ENCODE measurements at regions not wholly inside any gene's neighbourhood (a gene's known extent, or its start where the extent isn't known, plus 50 kb on each side); places are given as distances from the start of the nearest gene placed in this dataset.

DNA sequence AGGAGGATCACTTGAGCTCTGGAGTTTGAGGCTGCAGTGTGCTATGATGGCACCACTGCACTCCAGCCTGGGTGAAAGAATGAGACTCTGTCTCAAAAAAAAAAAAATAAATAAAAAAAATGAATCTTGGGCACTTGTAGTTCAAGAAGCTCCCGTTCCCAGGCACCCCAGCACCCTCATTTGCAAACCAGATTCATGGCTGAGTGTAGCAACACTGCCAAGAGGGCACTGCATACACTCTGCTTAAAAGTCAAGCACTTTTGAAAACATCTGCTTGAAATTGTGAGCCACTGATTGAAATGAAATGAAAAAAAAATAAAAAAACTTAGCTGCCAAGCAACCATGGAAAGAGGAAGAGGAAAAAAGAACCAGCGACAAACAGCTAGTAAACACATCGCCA is 124.7 kb upstream of the SASH1 start:
- DNase-seq: peak in 1 of 10 donors; percentile 15
- intact Hi-C loops (cut with DNase I): no loop called here

DNA sequence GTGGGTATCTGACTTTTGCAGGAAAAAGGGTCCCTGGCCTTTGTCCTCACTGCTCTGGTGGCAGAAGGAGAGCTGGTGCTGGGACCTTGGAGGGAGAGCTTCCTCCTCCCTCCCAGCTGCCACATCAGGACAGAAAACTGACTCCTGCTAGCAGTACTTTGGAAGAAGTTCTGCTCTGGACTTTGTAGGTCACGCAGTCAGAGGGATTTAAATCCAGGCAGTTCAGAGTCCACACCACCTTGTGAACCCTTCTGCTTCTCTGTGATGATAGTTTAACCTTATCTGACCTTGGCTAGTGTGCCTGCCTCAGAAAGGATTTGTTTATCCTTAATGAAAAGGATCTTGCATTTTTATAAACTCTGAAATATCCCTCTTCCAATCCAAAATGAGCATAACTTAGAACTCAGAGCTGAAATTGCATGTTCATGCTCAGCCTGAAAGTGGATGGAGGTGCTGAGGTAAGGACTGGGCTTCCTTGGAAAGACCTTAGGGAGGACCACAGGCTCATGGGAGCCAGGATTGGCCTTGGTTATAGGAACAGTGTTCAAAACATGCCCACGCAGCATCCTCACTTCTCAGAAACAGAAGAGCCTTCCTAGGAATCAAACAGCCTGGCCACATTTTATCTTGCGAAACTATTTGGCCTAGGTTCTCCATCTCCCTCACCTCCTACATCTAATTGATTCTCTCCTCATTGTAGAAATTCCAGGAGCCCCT is 123.9 kb upstream of the SASH1 start:
- no peak for DNase-seq
- intact Hi-C loops (cut with DNase I): no loop called here

GRCh38 chr6:148221196-148221979 is 121.2 kb upstream of the SASH1 start:
- intact Hi-C loops (cut with DNase I): no loop called here
- no peak for DNase-seq

- no peak for DNase-seq
- intact Hi-C loops (cut with DNase I): no loop called here
These were observed 120.3 kb upstream of the SASH1 start for GRCh38 chr6:148222376-148222775.

DNA sequence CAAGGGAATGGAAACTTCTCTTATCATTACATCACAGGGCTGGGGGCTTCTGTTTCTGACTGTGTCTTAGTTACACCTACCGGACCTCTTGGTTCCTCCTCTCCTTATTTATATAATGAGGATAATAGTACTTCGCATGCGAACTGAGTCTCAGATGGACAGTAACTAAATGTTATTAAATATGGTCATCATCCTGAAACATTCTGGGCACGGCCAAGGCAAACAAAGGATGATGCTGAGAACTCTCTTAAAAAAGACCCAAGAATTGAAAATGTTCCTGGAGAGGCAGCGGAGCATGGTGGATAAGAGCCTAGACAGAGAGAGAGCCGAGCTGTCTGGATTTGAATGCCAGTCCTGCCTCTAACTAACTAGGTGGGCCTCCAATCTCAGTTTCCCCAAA is 119.8 kb upstream of the SASH1 start:
- intact Hi-C loops (cut with DNase I): no loop called here

GRCh38 chr6:148223424-148223842 is 119.2 kb upstream of the SASH1 start:
- intact Hi-C loops (cut with DNase I): no loop called here
- no peak for DNase-seq

More for the DNA sequence above, 119.8 kb upstream of the SASH1 start:
- no peak for DNase-seq

DNA sequence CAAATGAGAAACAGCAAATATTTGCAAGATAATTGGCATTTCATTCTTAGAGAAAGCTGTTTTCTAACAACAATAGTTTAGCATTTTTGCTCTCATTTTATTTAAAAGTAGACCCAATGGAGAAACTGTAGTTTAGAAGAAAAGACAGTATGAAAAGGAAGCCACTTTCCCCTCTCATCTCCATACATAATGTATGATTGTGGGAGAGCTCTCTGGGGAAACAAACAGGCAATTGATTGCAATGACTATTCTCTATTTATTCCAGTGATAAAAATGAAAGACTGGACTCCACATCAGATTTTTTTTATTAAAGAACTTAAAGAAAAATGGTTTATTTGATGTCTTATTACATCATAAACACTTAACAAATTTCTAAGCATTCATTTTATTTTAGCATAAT is 116.8 kb upstream of the SASH1 start:
- intact Hi-C loops (cut with DNase I): no loop called here
- no peak for DNase-seq

GRCh38 chr6:148226284-148226683 is 116.4 kb upstream of the SASH1 start:
- no peak for DNase-seq
- intact Hi-C loops (cut with DNase I): no loop called here

- DNase-seq: no peak
- intact Hi-C loops (cut with DNase I): no loop called here
These were observed 111.1 kb upstream of the SASH1 start for GRCh38 chr6:148231572-148231971.

DNA sequence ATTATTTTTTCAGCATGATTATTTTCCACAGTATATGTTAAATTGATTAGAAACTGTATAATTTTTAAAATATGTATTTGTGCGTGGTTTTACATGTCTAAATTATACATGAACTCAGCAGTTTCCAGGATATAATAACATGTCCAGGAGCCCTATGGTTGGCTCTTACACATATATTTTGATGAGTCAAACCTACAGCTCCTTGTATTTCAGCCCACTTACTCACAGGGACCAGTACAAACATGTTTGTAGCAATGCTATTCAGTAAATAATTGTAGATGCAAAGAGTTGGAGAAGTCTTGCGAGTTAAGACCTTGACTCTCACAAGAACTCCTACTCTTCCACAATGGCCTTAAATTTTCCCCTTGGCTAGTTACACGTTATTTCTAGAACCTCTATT is 107.2 kb upstream of the SASH1 start:
- no peak for DNase-seq
- intact Hi-C loops (cut with DNase I): no loop called here

DNA sequence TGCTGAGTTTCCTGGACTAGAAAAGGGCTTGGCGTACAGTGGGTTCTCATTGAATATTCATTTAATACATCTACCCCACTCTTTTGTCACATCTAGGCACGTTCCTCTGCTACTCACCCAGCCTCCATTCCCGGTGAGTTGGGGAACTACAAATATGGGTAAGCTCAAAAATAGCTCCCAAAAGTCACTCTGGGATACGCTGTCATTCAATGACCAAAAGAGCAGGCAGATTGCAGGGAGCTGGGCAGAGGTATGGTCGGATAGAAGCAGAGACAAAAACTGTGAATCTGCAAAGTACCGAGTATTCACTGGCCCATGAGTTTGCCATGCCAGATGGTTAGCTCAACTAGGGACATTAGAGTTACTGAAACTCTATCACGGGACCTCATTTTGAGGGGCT is 103.9 kb upstream of the SASH1 start:
- DNase-seq: no peak
- intact Hi-C loops (cut with DNase I): no loop called here

- DNase-seq: no peak
- intact Hi-C loops (cut with DNase I): no loop called here
These were observed 103.4 kb upstream of the SASH1 start for GRCh38 chr6:148239215-148239614.

GRCh38 chr6:148239801-148240460 is 102.7 kb upstream of the SASH1 start:
- DNase-seq: no peak
- intact Hi-C loops (cut with DNase I): no loop called here

GRCh38 chr6:148240461-148240840 is 102.2 kb upstream of the SASH1 start:
- intact Hi-C loops (cut with DNase I): no loop called here

DNA sequence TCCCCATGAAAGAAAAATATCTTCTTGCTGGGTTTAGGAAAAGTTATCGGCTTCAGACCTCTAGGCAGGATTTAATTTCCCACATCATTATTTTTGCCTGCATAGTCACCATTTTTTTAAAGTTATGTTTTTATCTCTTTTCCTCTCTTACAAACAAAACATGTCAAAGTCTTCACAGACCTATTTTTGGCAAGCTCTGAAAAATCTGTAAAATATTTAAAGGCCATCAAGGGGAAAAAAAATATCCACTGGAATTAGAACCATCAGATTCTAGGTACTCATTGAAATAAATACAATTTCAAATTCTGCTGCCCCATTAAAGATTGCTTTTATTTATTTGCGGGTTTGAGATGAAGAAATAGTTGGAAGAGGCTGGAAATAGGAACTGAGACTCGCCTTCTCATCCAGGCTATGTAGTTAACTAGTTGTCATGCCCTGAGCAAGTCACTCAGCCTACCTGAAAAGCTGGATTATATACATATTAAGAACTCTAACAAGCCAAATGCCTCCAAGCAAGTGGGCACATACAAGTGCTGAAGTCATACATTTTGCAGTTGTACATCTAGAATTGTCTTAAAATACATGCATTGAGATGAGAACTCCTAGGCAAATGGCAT is 101.7 kb upstream of the SASH1 start:
- intact Hi-C loops (cut with DNase I): no loop called here
- no peak for DNase-seq

More at GRCh38 chr6:148240461-148240840, 102.2 kb upstream of the SASH1 start:
- DNase-seq: peak in 3 of 10 donors; percentile 21 to 36 (median 26)

- DNase-seq: no peak
These were observed 100.5 kb upstream of the SASH1 start for GRCh38 chr6:148242180-148242579.

GRCh38 chr6:148244217-148244935 is 98.3 kb upstream of the SASH1 start:
- DNase-seq: no peak
- intact Hi-C loops (cut with DNase I): no loop called here

More at GRCh38 chr6:148242180-148242579, 100.5 kb upstream of the SASH1 start:
- intact Hi-C loops (cut with DNase I): no loop called here

DNA sequence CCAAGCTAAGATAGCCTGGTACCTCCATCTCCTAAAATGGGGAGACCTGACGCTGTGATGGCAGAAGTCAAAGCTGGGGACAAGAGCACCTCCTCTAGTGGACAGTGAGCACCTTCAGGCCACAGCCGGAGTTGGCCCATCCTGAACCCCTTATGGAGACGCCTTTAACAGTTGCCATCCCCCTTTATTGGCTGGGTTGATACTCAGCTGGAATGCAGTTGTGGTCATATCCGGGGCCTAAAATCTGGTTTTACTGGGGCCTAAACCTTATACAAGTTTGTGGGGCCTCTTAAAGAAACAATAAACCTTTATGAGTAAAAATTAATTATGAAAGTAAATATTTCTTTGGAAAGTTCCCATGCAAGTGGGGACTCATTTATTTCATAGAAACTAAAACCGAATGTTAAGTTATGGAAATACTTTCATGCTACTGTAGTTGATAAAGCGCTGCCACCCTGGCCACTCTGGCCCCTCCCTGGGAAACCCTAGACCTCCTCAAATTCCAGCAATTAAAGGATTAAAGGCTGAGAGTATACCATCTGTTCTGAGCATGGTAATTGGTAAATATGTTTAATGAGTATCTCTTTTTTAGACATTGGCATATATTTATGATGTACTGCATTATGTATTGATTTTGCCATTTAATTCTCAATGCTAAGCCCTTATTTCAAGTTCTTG is 95.1 kb upstream of the SASH1 start:
- intact Hi-C loops (cut with DNase I): no loop called here
- DNase-seq: no peak

- intact Hi-C loops (cut with DNase I): no loop called here
- no peak for DNase-seq
These were observed 93.5 kb upstream of the SASH1 start for GRCh38 chr6:148249160-148249559.

Data from posterior cingulate gyrus (tissue), 11 donors.